ENCODE measurements at regions not wholly inside any gene's neighbourhood (a gene's known extent, or its start where the extent isn't known, plus 50 kb on each side); places are given as distances from the start of the nearest gene placed in this dataset.

DNA sequence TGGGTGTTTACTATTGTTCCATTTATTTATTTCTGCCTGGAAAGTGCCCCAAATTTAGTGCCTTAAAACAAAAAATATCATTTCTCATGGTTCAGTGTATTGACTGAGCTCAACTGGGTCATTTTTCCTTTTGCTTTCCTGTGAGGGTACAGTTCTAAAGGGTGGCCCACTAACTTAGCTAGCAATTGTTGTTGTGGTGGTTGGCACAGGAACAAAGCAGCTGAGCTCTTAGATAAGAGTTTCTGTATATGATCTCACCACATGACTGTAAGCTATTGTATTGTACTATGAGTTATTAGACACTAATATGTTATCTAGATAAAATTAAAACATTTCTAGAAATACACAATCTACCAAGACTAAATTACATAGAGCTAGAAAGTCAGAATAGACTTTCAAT lies 1283.7 kb downstream of the OTOL1 start:
- Histone ChIP-seq H3K4me3 (no peak overlapping the region), H3K4me1 (no peaks in the 10 kb centered on the region), H3K27ac (replicated peaks) (no peak overlapping the region), H3K9me3 (replicated peaks) (no peaks in the 10 kb centered on the region), H3K27me3 (ENCODE audit: low read depth) (no peaks in the 10 kb centered on the region), H3K36me3 (no peaks in the 10 kb centered on the region)
- DNase-seq, result no peak
- intact Hi-C loops (cut with micrococcal nuclease), result no loop called here
- no peak for TF ChIP-seq CTCF (IDR thresholded peaks at IDR 0.05; ENCODE audit: borderline replicate concordance)

- Histone ChIP-seq H3K4me3 (no peak overlapping the region), H3K27me3 (ENCODE audit: low read depth) (no peaks in the 10 kb centered on the region), H3K9me3 (replicated peaks) (no peaks in the 10 kb centered on the region), H3K36me3 (no peaks in the 10 kb centered on the region), H3K27ac (replicated peaks) (no peak overlapping the region), H3K4me1 (no peaks in the 10 kb centered on the region)
- TF ChIP-seq CTCF (IDR thresholded peaks at IDR 0.05; ENCODE audit: borderline replicate concordance), result no peak
- intact Hi-C loops (cut with micrococcal nuclease), result no loop called here
- no peak for DNase-seq
Observed at GRCh38 chr3:162799910-162800309, 1303.3 kb downstream of the OTOL1 start.

GRCh38 chr3:162802228-162802965 lies 1305.8 kb downstream of the OTOL1 start:
- no peak for DNase-seq
- no peaks in the 10 kb centered on the region for H3K27me3 ChIP-seq (ENCODE audit: low read depth)
- no peak overlapping the region for H3K27ac ChIP-seq (replicated peaks)
- TF ChIP-seq CTCF (IDR thresholded peaks at IDR 0.05; ENCODE audit: borderline replicate concordance), result no peak
- no peaks in the 10 kb centered on the region for H3K9me3 ChIP-seq (replicated peaks)
- intact Hi-C loops (cut with micrococcal nuclease), result no loop called here
- H3K4me3 ChIP-seq, result no peak overlapping the region
- no peaks in the 10 kb centered on the region for H3K4me1 ChIP-seq
- no peaks in the 10 kb centered on the region for H3K36me3 ChIP-seq

DNA sequence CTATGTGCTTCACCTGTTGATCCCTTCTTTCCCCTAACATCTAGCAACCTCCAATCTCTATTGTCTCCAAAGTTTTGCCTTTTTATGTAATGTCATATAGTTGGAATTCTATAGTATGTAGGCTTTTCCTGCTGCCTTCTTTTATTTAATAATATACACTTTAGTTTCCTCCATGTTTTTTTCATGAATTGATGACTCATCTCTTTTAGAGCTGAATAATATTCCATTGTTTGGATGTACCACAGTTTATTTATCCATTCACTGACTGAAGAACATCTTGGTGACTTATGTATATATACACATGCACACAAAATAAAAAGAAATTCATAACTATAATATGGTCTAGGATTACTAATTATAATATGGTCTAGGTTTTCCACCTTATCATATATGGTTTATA lies 1314.2 kb downstream of the OTOL1 start:
- no peak for TF ChIP-seq CTCF (IDR thresholded peaks at IDR 0.05; ENCODE audit: borderline replicate concordance)
- intact Hi-C loops (cut with micrococcal nuclease), result no loop called here
- Histone ChIP-seq H3K36me3 (no peaks in the 10 kb centered on the region), H3K9me3 (replicated peaks) (no peaks in the 10 kb centered on the region), H3K27me3 (ENCODE audit: low read depth) (no peaks in the 10 kb centered on the region), H3K27ac (replicated peaks) (no peak overlapping the region), H3K4me1 (no peaks in the 10 kb centered on the region), H3K4me3 (no peak overlapping the region)
- no peak for DNase-seq

GRCh38 chr3:162842549-162843216 lies 1346.1 kb downstream of the OTOL1 start:
- no peaks in the 10 kb centered on the region for H3K27me3 ChIP-seq (ENCODE audit: low read depth)
- H3K36me3 ChIP-seq, result no peaks in the 10 kb centered on the region
- no peaks in the 10 kb centered on the region for H3K4me1 ChIP-seq
- no peak for DNase-seq
- H3K4me3 ChIP-seq, result no peak overlapping the region
- TF ChIP-seq CTCF (IDR thresholded peaks at IDR 0.05; ENCODE audit: borderline replicate concordance), result no peak
- intact Hi-C loops (cut with micrococcal nuclease), result no loop called here
- no peaks in the 10 kb centered on the region for H3K9me3 ChIP-seq (replicated peaks)
- no peak overlapping the region for H3K27ac ChIP-seq (replicated peaks)
